ENCODE measurements at regions not wholly inside any gene's neighbourhood (a gene's known extent, or its start where the extent isn't known, plus 50 kb on each side); places are given as distances from the start of the nearest gene placed in this dataset.

DNA sequence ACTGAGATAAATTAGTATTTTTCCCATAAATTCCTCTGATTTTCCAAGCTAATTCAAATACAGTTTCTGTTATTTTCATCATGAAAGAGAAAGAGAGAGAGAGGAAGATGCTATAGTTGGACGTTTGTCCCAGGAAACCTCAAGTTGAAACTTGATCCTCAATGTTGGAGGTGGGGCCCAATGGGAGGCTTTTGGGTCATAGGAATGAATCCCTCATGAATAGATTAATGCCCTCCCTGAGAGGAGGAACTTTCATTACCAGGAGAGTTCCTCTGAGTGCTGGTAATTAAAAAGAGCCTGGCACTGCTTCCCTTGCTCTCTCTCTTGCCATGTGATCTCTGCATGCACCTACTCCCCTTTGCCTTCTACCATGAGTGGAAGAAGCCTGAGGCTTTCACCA lies 189.9 kb upstream of the SMC2 start:
- ATAC-seq: no peak
- no peak for TF ChIP-seq TCF7L2 (IDR thresholded peaks at IDR 0.05; ENCODE audit: borderline replicate concordance, extremely low read depth, insufficient read depth, insufficient read length)
- no peak for TF ChIP-seq POLR2AphosphoS5 (IDR thresholded peaks at IDR 0.05; ENCODE audit: low read depth, low read length)
- TF ChIP-seq CBX3 (IDR thresholded peaks at IDR 0.05; ENCODE audit: low read depth): no peak
- RAD21 ChIA-PET (ENCODE audit: low non-redundant PET in 1 of 2, low total read pairs in 2 of 2, uncharacterized antibody in 2 of 2, unreplicated experiment in 2 of 2): no interaction called here

DNA sequence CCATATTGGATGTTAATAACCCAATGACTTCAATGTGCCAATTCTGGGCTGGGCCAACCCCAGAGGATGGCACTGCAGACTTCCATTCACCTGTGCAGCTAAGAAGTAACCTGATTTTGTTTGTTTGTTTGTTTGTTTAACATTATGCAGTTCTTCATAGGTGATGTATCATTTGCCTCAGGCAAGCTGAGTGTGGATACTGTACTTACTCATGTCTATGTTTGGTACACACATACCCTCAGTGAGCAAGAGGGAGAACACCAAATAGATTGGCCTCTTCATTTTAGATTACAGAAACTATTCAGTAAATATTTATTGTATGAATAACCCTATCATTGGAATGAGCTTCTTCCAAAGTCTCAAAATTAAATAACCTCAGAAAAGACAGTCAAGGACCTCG lies 180.2 kb upstream of the SMC2 start:
- Histone ChIP-seq H3K27ac (ENCODE audit: low read depth, low read length) (no peak overlapping the region), H3K9me2 (ENCODE audit: insufficient read depth) (no peaks in the 10 kb centered on the region), H3K79me2 (ENCODE audit: insufficient read depth, low read length) (no peaks in the 10 kb centered on the region), H4K20me1 (ENCODE audit: insufficient read depth) (no peaks in the 10 kb centered on the region; the same call in 1 of the 2 replicates), H3K9me3 (ENCODE audit: control insufficient read depth in 1 of 2, insufficient read depth in 1 of 2, low read depth in 1 of 2, low read length in 2 of 2) (no peaks in the 10 kb centered on the region), H3K36me3 (ENCODE audit: control insufficient read depth in 1 of 2, insufficient read depth in 2 of 2, low read length in 2 of 2) (no peaks in the 10 kb centered on the region), H3K9ac (ENCODE audit: low read length) (no peak overlapping the region), H2AFZ (ENCODE audit: low read depth, low read length, poor library complexity, severe bottlenecking) (no peak overlapping the region), H3K27me3 (ENCODE audit: insufficient read depth, low read length) (no peaks in the 10 kb centered on the region), H3K4me3 (replicated peaks in 1 of 2; ENCODE audit: low read depth in 1 of 2, low read length in 2 of 2) (no peak overlapping the region), H3K4me1 (ENCODE audit: control insufficient read depth in 1 of 2, insufficient read depth in 2 of 2, low read length in 2 of 2) (no peaks in the 10 kb centered on the region), H3K4me2 (ENCODE audit: low read length) (no peak overlapping the region)
- ATAC-seq (no peak), DNase-seq (ENCODE audit: low read depth, low spot score) (no peak)
- ChIA-PET RAD21 (ENCODE audit: low non-redundant PET in 1 of 2, low total read pairs in 2 of 2, uncharacterized antibody in 2 of 2, unreplicated experiment in 2 of 2) (no interaction called here), POLR2A (no interaction called here), CTCF (no interaction called here)
- intact Hi-C loops (cut with micrococcal nuclease): no loop called here
- TF ChIP-seq EZH2phosphoT487 (IDR thresholded peaks at IDR 0.05; ENCODE audit: borderline replicate concordance) (no peak), CBX3 (IDR thresholded peaks at IDR 0.05; ENCODE audit: low read depth) (no peak), ELF1 (IDR thresholded peaks at IDR 0.05; ENCODE audit: borderline replicate concordance, low read depth) (no peak)
- TF ChIP-seq, protein P1, sequence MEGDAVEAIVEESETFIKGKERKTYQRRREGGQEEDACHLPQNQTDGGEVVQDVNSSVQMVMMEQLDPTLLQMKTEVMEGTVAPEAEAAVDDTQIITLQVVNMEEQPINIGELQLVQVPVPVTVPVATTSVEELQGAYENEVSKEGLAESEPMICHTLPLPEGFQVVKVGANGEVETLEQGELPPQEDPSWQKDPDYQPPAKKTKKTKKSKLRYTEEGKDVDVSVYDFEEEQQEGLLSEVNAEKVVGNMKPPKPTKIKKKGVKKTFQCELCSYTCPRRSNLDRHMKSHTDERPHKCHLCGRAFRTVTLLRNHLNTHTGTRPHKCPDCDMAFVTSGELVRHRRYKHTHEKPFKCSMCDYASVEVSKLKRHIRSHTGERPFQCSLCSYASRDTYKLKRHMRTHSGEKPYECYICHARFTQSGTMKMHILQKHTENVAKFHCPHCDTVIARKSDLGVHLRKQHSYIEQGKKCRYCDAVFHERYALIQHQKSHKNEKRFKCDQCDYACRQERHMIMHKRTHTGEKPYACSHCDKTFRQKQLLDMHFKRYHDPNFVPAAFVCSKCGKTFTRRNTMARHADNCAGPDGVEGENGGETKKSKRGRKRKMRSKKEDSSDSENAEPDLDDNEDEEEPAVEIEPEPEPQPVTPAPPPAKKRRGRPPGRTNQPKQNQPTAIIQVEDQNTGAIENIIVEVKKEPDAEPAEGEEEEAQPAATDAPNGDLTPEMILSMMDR (IDR thresholded peaks at IDR 0.05 in 2 of 3, conservative IDR thresholded peaks at IDR 0.05 in 1 of 3; ENCODE audit: borderline replicate concordance in 1 of 3, insufficient read depth in 1 of 3, low read depth in 2 of 3, low read length in 2 of 3): no peak
- no TSS peak for BruUV-seq (replicated peaks)

More for the DNA sequence above, 189.9 kb upstream of the SMC2 start:
- no peaks in the 10 kb centered on the region for H3K9me3 ChIP-seq (ENCODE audit: control insufficient read depth in 1 of 2, insufficient read depth in 1 of 2, low read depth in 1 of 2, low read length in 2 of 2)
- no peak overlapping the region for H3K9ac ChIP-seq (ENCODE audit: low read length)
- H3K4me3 ChIP-seq (replicated peaks in 1 of 2; ENCODE audit: low read depth in 1 of 2, low read length in 2 of 2): no peak overlapping the region
- no peak overlapping the region for H3K4me2 ChIP-seq (ENCODE audit: low read length)
- no peaks in the 10 kb centered on the region for H3K79me2 ChIP-seq (ENCODE audit: insufficient read depth, low read length)
- BruUV-seq (replicated peaks): no TSS peak
- no peaks in the 10 kb centered on the region for H3K4me1 ChIP-seq (ENCODE audit: control insufficient read depth in 1 of 2, insufficient read depth in 2 of 2, low read length in 2 of 2)
- H2AFZ ChIP-seq (ENCODE audit: low read depth, low read length, poor library complexity, severe bottlenecking): no peak overlapping the region
- DNase-seq (ENCODE audit: low read depth, low spot score): no peak
- H3K36me3 ChIP-seq (ENCODE audit: control insufficient read depth in 1 of 2, insufficient read depth in 2 of 2, low read length in 2 of 2): no peaks in the 10 kb centered on the region
- H4K20me1 ChIP-seq (ENCODE audit: insufficient read depth): no peaks in the 10 kb centered on the region
- POLR2A ChIA-PET: no interaction called here
- intact Hi-C loops (cut with micrococcal nuclease): no loop called here
- no peak overlapping the region for H3K27ac ChIP-seq (ENCODE audit: low read depth, low read length)
- no peaks in the 10 kb centered on the region for H3K9me2 ChIP-seq (ENCODE audit: insufficient read depth)
- no peaks in the 10 kb centered on the region for H3K27me3 ChIP-seq (ENCODE audit: insufficient read depth, low read length)
- CTCF ChIA-PET: no interaction called here
